ENCODE measurements at regions not wholly inside any gene's neighbourhood (a gene's known extent, or its start where the extent isn't known, plus 50 kb on each side); places are given as distances from the start of the nearest gene placed in this dataset.
A peak's percentile ranks its signal among the peaks of the same experiment; 100 is the strongest.
"Not testable (repeated sequence)": the region's sequence is repeated elsewhere in the genome, so short reads cannot be mapped to it uniquely, and the experiment has no call there.

DNA sequence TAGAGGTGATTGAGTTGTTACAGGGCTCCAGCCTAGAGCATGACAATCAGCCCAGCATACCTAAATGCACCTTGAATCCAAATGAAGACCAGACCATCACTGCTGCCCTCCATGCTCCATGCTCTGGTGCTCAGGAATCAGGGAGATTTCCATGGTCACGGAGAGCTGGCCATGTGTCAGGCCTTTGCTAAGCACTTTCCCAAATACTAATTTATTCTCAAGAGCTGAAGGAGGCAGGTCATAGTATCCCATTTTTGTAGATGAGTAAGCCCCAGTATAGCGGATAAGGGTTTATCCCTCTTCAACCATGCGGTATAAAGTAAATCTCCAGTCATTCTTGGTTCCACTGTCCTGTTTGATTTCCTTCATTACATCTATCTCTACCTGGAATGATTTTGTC, 240.8 kb downstream of the TFAP2A start:
- H3K27ac ChIP-seq (ENCODE audit: low read depth, low read length), result no peak overlapping the region

DNA sequence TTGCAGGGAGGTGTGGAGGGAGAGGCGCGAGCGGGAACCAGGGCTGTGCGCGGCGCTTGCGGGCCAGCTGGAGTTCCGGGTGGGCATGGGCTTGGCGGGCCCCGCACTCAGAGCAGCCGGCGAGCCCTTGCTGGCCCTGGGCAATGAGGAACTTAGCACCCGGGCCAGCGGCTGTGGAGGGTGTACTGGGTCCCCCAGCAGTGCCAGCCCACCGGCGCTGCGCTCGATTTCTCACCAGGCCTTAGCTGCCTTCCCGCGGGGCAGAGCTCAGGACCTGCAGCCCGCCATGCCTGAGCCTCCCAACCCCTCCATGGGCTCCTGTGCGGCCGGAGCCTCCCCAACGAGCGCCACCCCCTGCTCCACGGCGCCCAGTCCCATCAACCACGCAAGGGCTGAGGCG, 243.2 kb downstream of the TFAP2A start:
- not testable (repeated sequence) for H3K27me3 ChIP-seq (ENCODE audit: control insufficient read depth in 1 of 2, insufficient read depth in 2 of 2, low read length in 2 of 2)

More for the DNA sequence above, 240.8 kb downstream of the TFAP2A start:
- no peak overlapping the region for H3K9ac ChIP-seq (ENCODE audit: low read length)
- no peaks in the 10 kb centered on the region for H3K9me3 ChIP-seq (ENCODE audit: low read length)
- H3K4me1 ChIP-seq (ENCODE audit: insufficient read depth, low read length), result no peaks in the 10 kb centered on the region
- no peak overlapping the region for H3K4me3 ChIP-seq (ENCODE audit: low read depth in 1 of 2, low read length in 2 of 2)
- no peaks in the 10 kb centered on the region for H3K36me3 ChIP-seq (ENCODE audit: insufficient read depth, low read length)
- no peaks in the 10 kb centered on the region for H3K27me3 ChIP-seq (ENCODE audit: control insufficient read depth in 1 of 2, insufficient read depth in 2 of 2, low read length in 2 of 2)

GRCh38 chr6:10170816-10171215, 244.1 kb downstream of the TFAP2A start:
- no peak overlapping the region for H3K27ac ChIP-seq (ENCODE audit: low read depth, low read length)
- no peaks in the 10 kb centered on the region for H3K4me1 ChIP-seq (ENCODE audit: insufficient read depth, low read length)
- H3K4me3 ChIP-seq (ENCODE audit: low read depth in 1 of 2, low read length in 2 of 2), result no peak overlapping the region
- H3K27me3 ChIP-seq (ENCODE audit: control insufficient read depth in 1 of 2, insufficient read depth in 2 of 2, low read length in 2 of 2), result no peaks in the 10 kb centered on the region
- no peaks in the 10 kb centered on the region for H3K36me3 ChIP-seq (ENCODE audit: insufficient read depth, low read length)
- no peaks in the 10 kb centered on the region for H3K9me3 ChIP-seq (ENCODE audit: low read length)
- H3K9ac ChIP-seq (ENCODE audit: low read length), result no peak overlapping the region

More for the DNA sequence above, 243.2 kb downstream of the TFAP2A start:
- H3K9ac ChIP-seq (ENCODE audit: low read length); H3K36me3 ChIP-seq (ENCODE audit: insufficient read depth, low read length); H3K4me1 ChIP-seq (ENCODE audit: insufficient read depth, low read length); H3K27ac ChIP-seq (ENCODE audit: low read depth, low read length); H3K9me3 ChIP-seq (ENCODE audit: low read length); H3K4me3 ChIP-seq (ENCODE audit: low read depth in 1 of 2, low read length in 2 of 2): not testable (repeated sequence)

DNA sequence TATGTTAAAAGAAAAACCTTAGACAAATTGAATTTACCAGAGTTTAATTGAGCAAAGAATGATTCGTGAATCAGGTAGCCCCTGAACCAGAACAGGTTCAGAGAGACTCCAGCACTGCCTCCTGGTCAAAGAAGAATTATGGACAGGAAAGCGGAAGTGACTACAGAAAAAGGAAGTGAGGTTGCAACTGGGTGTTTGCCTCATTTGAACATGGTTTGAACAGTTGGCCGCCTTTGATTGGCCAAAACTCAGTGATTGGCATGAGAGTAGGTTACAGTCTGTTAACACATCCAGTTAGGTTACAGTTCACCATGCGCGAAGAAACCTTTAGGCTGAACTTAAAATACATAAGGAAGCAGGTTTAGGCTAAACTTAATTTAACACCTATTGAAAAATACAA, 248.8 kb downstream of the TFAP2A start:
- H3K9me3 ChIP-seq (ENCODE audit: low read length), result no peaks in the 10 kb centered on the region
- H3K9ac ChIP-seq (ENCODE audit: low read length), result no peak overlapping the region
- H3K27ac ChIP-seq (ENCODE audit: low read depth, low read length), result no peak overlapping the region
- no peaks in the 10 kb centered on the region for H3K27me3 ChIP-seq (ENCODE audit: control insufficient read depth in 1 of 2, insufficient read depth in 2 of 2, low read length in 2 of 2)
- H3K4me1 ChIP-seq (ENCODE audit: insufficient read depth, low read length), result no peaks in the 10 kb centered on the region
- no peaks in the 10 kb centered on the region for H3K36me3 ChIP-seq (ENCODE audit: insufficient read depth, low read length)
- no peak overlapping the region for H3K4me3 ChIP-seq (ENCODE audit: low read depth in 1 of 2, low read length in 2 of 2)

DNA sequence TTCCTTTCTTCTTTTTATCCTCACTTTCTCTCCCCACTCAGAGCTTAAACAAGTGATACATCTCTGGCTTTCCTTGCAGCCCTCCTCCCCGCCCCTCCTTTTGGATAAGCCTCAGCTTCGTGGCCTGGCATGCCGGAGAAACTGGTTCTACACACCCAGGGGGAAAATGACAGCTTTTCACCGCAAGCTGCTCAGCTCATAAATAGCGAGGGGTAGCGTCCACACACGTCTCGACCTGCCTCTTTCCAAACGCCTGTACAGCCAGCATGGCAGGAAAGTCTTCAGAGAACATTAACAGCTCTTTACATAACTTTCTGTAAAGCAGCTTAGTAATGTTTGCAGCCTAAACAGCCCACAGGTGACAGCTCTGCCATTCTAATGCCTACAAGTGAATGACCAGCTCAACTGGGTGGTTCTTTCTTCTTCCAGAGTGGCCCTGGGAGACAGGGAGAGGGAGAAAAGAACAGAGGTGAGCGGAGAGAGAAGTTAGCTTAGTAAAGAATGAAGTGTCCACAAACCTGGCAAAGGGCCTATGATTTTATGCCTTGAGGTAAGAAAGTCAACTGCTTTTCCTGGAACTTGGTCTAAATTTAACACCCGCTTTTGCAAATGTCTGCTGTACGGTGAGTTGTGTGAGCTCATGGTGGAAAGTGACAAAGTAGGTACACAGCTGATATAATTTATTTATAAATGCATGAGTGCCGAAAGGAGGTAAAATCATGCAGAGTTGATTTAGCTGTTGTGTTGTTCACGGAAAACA, 251.5 kb downstream of the TFAP2A start:
- Histone ChIP-seq H3K27ac (ENCODE audit: low read depth, low read length) (no peak overlapping the region), H3K9ac (ENCODE audit: low read length) (no peak overlapping the region)

DNA sequence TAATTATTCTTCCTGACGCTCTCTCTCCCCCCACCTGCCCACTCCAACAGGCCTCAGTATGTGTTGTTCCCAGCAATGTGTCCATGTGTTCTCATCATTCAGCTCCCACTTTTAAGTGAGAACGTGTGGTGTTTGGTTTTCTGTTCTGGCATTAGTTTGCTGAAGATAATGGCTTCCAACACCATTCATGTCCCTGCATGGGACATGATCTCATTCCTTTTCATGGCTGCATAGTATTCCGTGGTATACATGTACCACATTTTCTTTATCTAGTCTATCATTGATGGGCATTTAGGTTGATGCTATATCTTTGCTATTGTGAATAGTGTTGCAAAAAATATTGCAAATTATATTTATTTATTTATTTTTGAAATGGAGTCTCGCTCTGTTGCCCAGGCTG, 258.0 kb downstream of the TFAP2A start:
- Histone ChIP-seq H3K36me3 (ENCODE audit: insufficient read depth, low read length) (no peaks in the 10 kb centered on the region), H3K9me3 (ENCODE audit: low read length) (no peaks in the 10 kb centered on the region), H3K9ac (ENCODE audit: low read length) (no peak overlapping the region)

More for the DNA sequence above, 251.5 kb downstream of the TFAP2A start:
- H3K9me3 ChIP-seq (ENCODE audit: low read length), result no peaks in the 10 kb centered on the region
- no peaks in the 10 kb centered on the region for H3K4me1 ChIP-seq (ENCODE audit: insufficient read depth, low read length)
- H3K4me3 ChIP-seq (ENCODE audit: low read depth in 1 of 2, low read length in 2 of 2), result no peak overlapping the region
- H3K27me3 ChIP-seq (ENCODE audit: control insufficient read depth in 1 of 2, insufficient read depth in 2 of 2, low read length in 2 of 2), result no peaks in the 10 kb centered on the region
- H3K36me3 ChIP-seq (ENCODE audit: insufficient read depth, low read length), result no peaks in the 10 kb centered on the region

GRCh38 chr6:10154251-10154650, 260.6 kb downstream of the TFAP2A start:
- Histone ChIP-seq H3K4me1 (ENCODE audit: insufficient read depth, low read length) (no peaks in the 10 kb centered on the region), H3K36me3 (ENCODE audit: insufficient read depth, low read length) (no peaks in the 10 kb centered on the region), H3K4me3 (ENCODE audit: low read depth in 1 of 2, low read length in 2 of 2) (no peak overlapping the region)

More for the DNA sequence above, 258.0 kb downstream of the TFAP2A start:
- no peaks in the 10 kb centered on the region for H3K4me1 ChIP-seq (ENCODE audit: insufficient read depth, low read length)
- no peak overlapping the region for H3K4me3 ChIP-seq (ENCODE audit: low read depth in 1 of 2, low read length in 2 of 2)
- no peaks in the 10 kb centered on the region for H3K27me3 ChIP-seq (ENCODE audit: control insufficient read depth in 1 of 2, insufficient read depth in 2 of 2, low read length in 2 of 2)
- no peak overlapping the region for H3K27ac ChIP-seq (ENCODE audit: low read depth, low read length)

GRCh38 chr6:10151144-10151915, 263.5 kb downstream of the TFAP2A start:
- no peaks in the 10 kb centered on the region for H3K27me3 ChIP-seq (ENCODE audit: control insufficient read depth in 1 of 2, insufficient read depth in 2 of 2, low read length in 2 of 2)
- no peak overlapping the region for H3K27ac ChIP-seq (ENCODE audit: low read depth, low read length)
- no peak overlapping the region for H3K9ac ChIP-seq (ENCODE audit: low read length)
- no peaks in the 10 kb centered on the region for H3K4me1 ChIP-seq (ENCODE audit: insufficient read depth, low read length)
- H3K36me3 ChIP-seq (ENCODE audit: insufficient read depth, low read length), result no peaks in the 10 kb centered on the region
- H3K9me3 ChIP-seq (ENCODE audit: low read length), result no peaks in the 10 kb centered on the region
- no peak overlapping the region for H3K4me3 ChIP-seq (ENCODE audit: low read depth in 1 of 2, low read length in 2 of 2)

More at GRCh38 chr6:10154251-10154650, 260.6 kb downstream of the TFAP2A start:
- H3K9me3 ChIP-seq (ENCODE audit: low read length), result no peaks in the 10 kb centered on the region
- no peak overlapping the region for H3K9ac ChIP-seq (ENCODE audit: low read length)
- no peak overlapping the region for H3K27ac ChIP-seq (ENCODE audit: low read depth, low read length)
- no peaks in the 10 kb centered on the region for H3K27me3 ChIP-seq (ENCODE audit: control insufficient read depth in 1 of 2, insufficient read depth in 2 of 2, low read length in 2 of 2)

GRCh38 chr6:10149603-10150002, 265.3 kb downstream of the TFAP2A start:
- Histone ChIP-seq H3K4me3 (ENCODE audit: low read depth in 1 of 2, low read length in 2 of 2) (no peak overlapping the region), H3K9ac (ENCODE audit: low read length) (no peak overlapping the region), H3K27me3 (ENCODE audit: control insufficient read depth in 1 of 2, insufficient read depth in 2 of 2, low read length in 2 of 2) (no peaks in the 10 kb centered on the region), H3K36me3 (ENCODE audit: insufficient read depth, low read length) (no peaks in the 10 kb centered on the region), H3K27ac (ENCODE audit: low read depth, low read length) (no peak overlapping the region), H3K9me3 (ENCODE audit: low read length) (no peaks in the 10 kb centered on the region), H3K4me1 (ENCODE audit: insufficient read depth, low read length) (no peaks in the 10 kb centered on the region)

GRCh38 chr6:10146715-10147451, 268.0 kb downstream of the TFAP2A start:
- H3K9ac ChIP-seq (ENCODE audit: low read length), result no peak overlapping the region
- H3K27me3 ChIP-seq (ENCODE audit: control insufficient read depth in 1 of 2, insufficient read depth in 2 of 2, low read length in 2 of 2), result no peaks in the 10 kb centered on the region
- H3K4me1 ChIP-seq (ENCODE audit: insufficient read depth, low read length), result no peaks in the 10 kb centered on the region
- H3K4me3 ChIP-seq (ENCODE audit: low read depth in 1 of 2, low read length in 2 of 2), result peak overlapping the region in 1 of 2 donors; percentile 42
- no peaks in the 10 kb centered on the region for H3K9me3 ChIP-seq (ENCODE audit: low read length)
- no peaks in the 10 kb centered on the region for H3K36me3 ChIP-seq (ENCODE audit: insufficient read depth, low read length)
- no peak overlapping the region for H3K27ac ChIP-seq (ENCODE audit: low read depth, low read length)

DNA sequence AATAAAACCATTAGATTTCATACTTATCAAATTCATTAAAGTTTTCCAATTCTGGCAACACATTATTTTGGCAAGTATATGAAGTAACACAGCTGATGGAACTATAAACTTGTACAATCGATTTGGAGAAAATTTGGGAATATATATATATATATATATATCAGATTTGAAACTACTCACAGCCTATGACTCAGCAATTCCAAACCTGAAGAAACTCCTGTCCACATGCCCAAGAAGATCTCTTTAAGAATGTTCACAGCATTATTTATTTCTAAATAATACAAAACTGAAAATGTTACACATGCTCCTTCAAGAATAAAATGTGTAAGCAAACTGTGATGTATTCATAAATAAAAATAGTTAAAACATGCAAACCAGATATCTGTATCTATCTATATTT, 270.1 kb downstream of the TFAP2A start:
- no peak overlapping the region for H3K27ac ChIP-seq (ENCODE audit: low read depth, low read length)
- no peak overlapping the region for H3K4me3 ChIP-seq (ENCODE audit: low read depth in 1 of 2, low read length in 2 of 2)
- no peak overlapping the region for H3K9ac ChIP-seq (ENCODE audit: low read length)
- H3K9me3 ChIP-seq (ENCODE audit: low read length), result no peaks in the 10 kb centered on the region
- H3K27me3 ChIP-seq (ENCODE audit: control insufficient read depth in 1 of 2, insufficient read depth in 2 of 2, low read length in 2 of 2), result no peaks in the 10 kb centered on the region
- H3K4me1 ChIP-seq (ENCODE audit: insufficient read depth, low read length), result no peaks in the 10 kb centered on the region
- H3K36me3 ChIP-seq (ENCODE audit: insufficient read depth, low read length), result no peaks in the 10 kb centered on the region
